Epithelial cell of proximal tubule (primary cell): ENCODE measurements at regions not wholly inside any gene's neighbourhood (a gene's known extent, or its start where the extent isn't known, plus 50 kb on each side); places are given as distances from the start of the nearest gene placed in this dataset.

ENCODE experiments used
- DNase-seq: peaks from one replicate; pipeline ENCODE4 v3.0.0-alpha.2; 2011; ENCODE audit warnings: low read depth
- H3K4me3 ChIP-seq: 2 replicates; pipeline ENCODE4 v1.5.1; 2011; ENCODE audit warnings: low read depth, mild to moderate bottlenecking, low read length
- CTCF ChIP-seq: conservative IDR thresholded peaks from 2 replicates; pipeline ENCODE4 v1.5.1; 2012; ENCODE audit warnings: low read depth, mild to moderate bottlenecking, low read length

- no peak for TF ChIP-seq CTCF
- DNase-seq: no peak
- no peak overlapping the region for H3K4me3 ChIP-seq
Measured at GRCh38 chr10:106179430-106179829, 985.1 kb downstream of the SORCS1 start.

- peak; percentile 63 for TF ChIP-seq CTCF
- no peak for DNase-seq
- no peak overlapping the region for H3K4me3 ChIP-seq
Measured at GRCh38 chr10:106175760-106176377, 988.6 kb downstream of the SORCS1 start.

GRCh38 chr10:106173838-106174237 lies 990.7 kb downstream of the SORCS1 start:
- no peak for DNase-seq
- no peak for TF ChIP-seq CTCF
- H3K4me3 ChIP-seq: no peak overlapping the region

GRCh38 chr10:106169241-106169640 lies 995.3 kb downstream of the SORCS1 start:
- TF ChIP-seq CTCF: no peak
- DNase-seq: no peak
- H3K4me3 ChIP-seq: no peak overlapping the region

- no peak for TF ChIP-seq CTCF
- DNase-seq: no peak
- no peak overlapping the region for H3K4me3 ChIP-seq
Measured at GRCh38 chr10:106167946-106168345, 996.6 kb downstream of the SORCS1 start.

GRCh38 chr10:106158241-106158640 lies 1006.3 kb downstream of the SORCS1 start:
- no peak for DNase-seq
- no peak for TF ChIP-seq CTCF
- H3K4me3 ChIP-seq: no peak overlapping the region

GRCh38 chr10:106147021-106147420 lies 1017.5 kb downstream of the SORCS1 start:
- no peak for TF ChIP-seq CTCF
- H3K4me3 ChIP-seq: no peak overlapping the region
- no peak for DNase-seq
